ENCODE measurements at regions not wholly inside any gene's neighbourhood (a gene's known extent, or its start where the extent isn't known, plus 50 kb on each side); places are given as distances from the start of the nearest gene placed in this dataset.

DNA sequence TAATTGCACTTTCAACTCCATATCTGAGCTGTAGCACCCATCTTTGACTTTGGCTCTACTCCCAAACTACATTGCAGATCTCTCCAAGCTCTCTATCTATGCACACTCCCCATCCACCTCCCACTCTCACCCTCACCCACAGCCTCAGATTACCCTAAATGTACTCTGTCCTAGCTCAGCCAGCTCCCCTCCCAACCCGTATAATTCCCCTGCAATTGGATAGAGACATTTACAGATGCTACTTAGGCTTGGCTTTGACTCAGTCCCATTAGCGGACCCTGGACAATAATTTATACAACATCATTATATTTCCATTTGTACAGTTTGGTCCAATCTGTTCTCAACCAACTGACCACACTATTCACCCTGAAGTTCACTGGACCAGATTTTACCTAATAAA is 338.9 kb upstream of the ANO3 start:
- H3K4me3 ChIP-seq (ENCODE audit: control insufficient read depth, low read depth, low read length): no peak overlapping the region
- TF ChIP-seq CTCF (IDR thresholded peaks at IDR 0.05; ENCODE audit: control insufficient read depth, insufficient read depth, low read depth, low read length, missing control alignments): no peak
- DNase-seq (ENCODE audit: low read depth): no peak

- no peak overlapping the region for H3K4me3 ChIP-seq (ENCODE audit: control insufficient read depth, low read depth, low read length)
- no peak for TF ChIP-seq CTCF (IDR thresholded peaks at IDR 0.05; ENCODE audit: control insufficient read depth, insufficient read depth, low read depth, low read length, missing control alignments)
- no peak for DNase-seq (ENCODE audit: low read depth)
These were observed 320.5 kb upstream of the ANO3 start for GRCh38 chr11:26011474-26011873.

DNA sequence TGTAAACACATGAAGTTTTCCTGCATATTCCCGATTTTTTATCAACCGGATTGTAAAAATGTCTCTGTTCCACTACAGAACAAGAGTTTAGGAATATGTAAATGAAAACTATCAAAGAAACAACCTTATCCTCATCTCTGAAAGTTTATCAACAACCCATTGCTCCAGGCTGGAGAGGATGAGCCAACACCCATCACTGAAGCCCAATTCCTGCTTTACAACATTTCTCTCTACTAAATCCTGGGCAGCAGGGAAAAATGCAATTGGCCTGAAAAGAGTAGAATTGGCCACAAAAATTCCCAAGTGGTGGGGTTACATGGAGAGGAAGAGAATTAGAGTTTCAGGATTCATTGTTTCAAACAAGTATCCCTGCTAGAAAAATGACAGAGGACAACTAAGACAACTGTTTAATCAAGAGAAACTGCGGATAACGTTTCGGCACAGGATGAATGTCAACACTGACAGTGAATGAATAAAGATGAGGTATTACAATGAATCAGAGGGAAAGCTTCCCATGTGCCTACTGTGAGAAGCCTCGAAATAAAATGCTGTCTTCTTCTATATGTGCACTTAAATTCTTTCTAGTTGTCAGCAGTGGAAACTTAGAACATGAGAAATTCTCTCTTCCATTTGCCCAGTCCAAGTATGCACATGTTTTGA is 317.3 kb upstream of the ANO3 start:
- no peak overlapping the region for H3K4me3 ChIP-seq (ENCODE audit: control insufficient read depth, low read depth, low read length)
- no peak for TF ChIP-seq CTCF (IDR thresholded peaks at IDR 0.05; ENCODE audit: control insufficient read depth, insufficient read depth, low read depth, low read length, missing control alignments)
- DNase-seq (ENCODE audit: low read depth): no peak

DNA sequence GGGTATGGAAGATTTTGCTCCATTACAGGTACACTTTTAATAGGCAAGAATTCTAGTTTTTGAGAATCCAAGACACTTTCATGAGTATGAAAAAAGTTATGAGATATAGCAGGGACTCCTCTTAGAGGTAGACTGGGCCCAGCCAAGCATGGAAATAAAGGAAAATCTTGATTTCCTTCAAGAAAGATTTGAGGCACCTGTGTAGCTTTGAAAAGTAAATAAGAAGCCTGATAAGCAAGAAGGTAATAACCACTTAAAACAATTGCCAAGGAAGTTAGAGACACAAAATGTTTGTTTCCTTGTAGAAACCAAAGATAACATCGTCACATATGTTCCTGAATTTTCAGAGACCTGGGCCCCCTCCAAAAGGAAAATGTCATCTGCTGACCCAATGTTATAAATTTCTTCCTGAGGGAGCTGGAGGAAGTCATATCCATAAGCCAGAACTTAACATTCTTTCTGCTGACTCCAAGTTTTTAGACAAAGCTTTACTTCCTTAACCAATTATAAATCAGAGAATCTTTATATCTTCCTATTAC is 314.5 kb upstream of the ANO3 start:
- no peak for DNase-seq (ENCODE audit: low read depth)
- no peak overlapping the region for H3K4me3 ChIP-seq (ENCODE audit: control insufficient read depth, low read depth, low read length)
- no peak for TF ChIP-seq CTCF (IDR thresholded peaks at IDR 0.05; ENCODE audit: control insufficient read depth, insufficient read depth, low read depth, low read length, missing control alignments)

DNA sequence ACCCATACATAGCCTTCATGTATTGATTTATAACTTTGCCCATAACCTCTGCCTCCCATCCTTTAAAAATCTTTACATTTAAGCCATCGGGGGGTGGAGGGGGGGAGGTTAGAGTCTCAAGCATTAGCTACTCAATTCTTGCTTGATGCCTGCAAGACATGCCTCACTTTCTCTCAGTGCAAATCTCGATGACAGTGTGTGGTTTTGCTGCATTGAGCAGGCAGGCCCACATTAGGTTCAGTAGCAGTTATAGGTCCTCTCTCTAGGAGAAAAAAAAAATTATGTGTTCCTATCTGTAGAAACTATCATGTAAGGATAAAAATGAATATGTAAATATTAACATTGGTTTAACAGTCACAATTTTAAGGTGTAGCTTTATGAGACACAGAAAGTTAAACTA is 314.0 kb upstream of the ANO3 start:
- no peak for DNase-seq (ENCODE audit: low read depth)
- H3K4me3 ChIP-seq (ENCODE audit: control insufficient read depth, low read depth, low read length): no peak overlapping the region
- no peak for TF ChIP-seq CTCF (IDR thresholded peaks at IDR 0.05; ENCODE audit: control insufficient read depth, insufficient read depth, low read depth, low read length, missing control alignments)

DNA sequence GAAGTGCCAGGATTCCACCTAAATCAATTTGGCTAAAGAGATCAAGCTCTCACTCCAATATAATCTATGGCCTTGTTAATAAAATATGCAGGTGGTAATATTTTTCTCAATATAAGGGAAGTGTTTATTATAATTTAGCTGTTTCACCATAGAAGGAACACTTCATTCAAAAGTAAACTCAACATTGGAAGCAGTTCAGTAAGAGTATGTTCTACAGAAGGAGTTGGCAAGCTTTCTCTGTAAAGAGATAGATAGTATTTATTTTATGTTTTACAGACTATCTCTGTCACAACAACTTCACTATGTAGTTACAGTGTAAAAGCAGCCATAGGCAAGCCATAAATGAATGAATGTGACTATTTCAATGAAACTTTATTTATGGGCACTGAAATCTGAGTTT is 313.6 kb upstream of the ANO3 start:
- no peak overlapping the region for H3K4me3 ChIP-seq (ENCODE audit: control insufficient read depth, low read depth, low read length)
- TF ChIP-seq CTCF (IDR thresholded peaks at IDR 0.05; ENCODE audit: control insufficient read depth, insufficient read depth, low read depth, low read length, missing control alignments): no peak
- DNase-seq (ENCODE audit: low read depth): no peak

Data from AG09309 (cell line).